Endothelial cell of umbilical vein (primary cell): ENCODE measurements at regions not wholly inside any gene's neighbourhood (a gene's known extent, or its start where the extent isn't known, plus 50 kb on each side); places are given as distances from the start of the nearest gene placed in this dataset.

Source experiments
- BruUV-seq: library from RNA; stranded (reverse); fragments of 400-500 nt; replicated peaks from 2 replicates; lab custom pipeline; 2021; lab: Mats Ljungman, UMichigan
- CTCF ChIA-PET: fragments of 300-600, 350-600 bp; sonication (Branson Sonifier 250); formaldehyde crosslinking; loops from one replicate; lab custom pipeline; 2021; ENCODE audit warnings: antibody characterized with exemption, inconsistent platforms; lab: Charles Lee
- POLR2A ChIA-PET: fragments of 300-600, 350-600 bp; sonication (Branson Sonifier 250); formaldehyde crosslinking; loops from one replicate; lab custom pipeline; 2021; ENCODE audit warnings: antibody characterized with exemption, inconsistent platforms; lab: Charles Lee
- DNase-seq: peaks from one replicate; pipeline ENCODE4 v3.0.0-alpha.2; 2011; ENCODE audit warnings: low read depth, low spot score
- FAIRE-seq: peaks from 2 replicates; lab custom pipeline; 2011; peaks lifted over from hg19 to GRCh38; lab: Jason Lieb, UNC
- H2AFZ ChIP-seq: 2 replicates; pipeline ENCODE4 v1.6.0; 2012; ENCODE audit warnings: low read depth, low read length, control low read depth, inconsistent platforms
- H3K27ac ChIP-seq: 2 replicates; pipeline ENCODE4 v1.5.1; 2011; ENCODE audit warnings: low read depth, mild to moderate bottlenecking, control low read depth, low read length, moderate library complexity; ENCODE audit not compliant: insufficient read depth
- H3K27me3 ChIP-seq, 2 experiments: 2 replicates each; pipeline versions ENCODE4 v1.6.0 to v1.6.1; 2011; ENCODE audit warnings: low read length in 2 of 2, mixed read lengths in 1 of 2; ENCODE audit not compliant: control insufficient read depth in 2 of 2, insufficient read depth in 2 of 2
- H3K36me3 ChIP-seq, 2 experiments: 2 replicates in 1 of 2; 3 replicates in 1 of 2; pipeline ENCODE4 v1.5.1; 2011; ENCODE audit warnings: low read length in 2 of 2, mild to moderate bottlenecking in 1 of 2, moderate library complexity in 1 of 2; ENCODE audit not compliant: control insufficient read depth in 2 of 2, insufficient read depth in 2 of 2; ENCODE audit errors: extremely low read depth in 1 of 2
- H3K4me1 ChIP-seq: 3 replicates; pipeline ENCODE4 v1.5.1; 2011; ENCODE audit warnings: mild to moderate bottlenecking, low read length; ENCODE audit not compliant: control insufficient read depth, insufficient read depth; ENCODE audit errors: extremely low read depth
- H3K4me2 ChIP-seq: 2 replicates; pipeline ENCODE4 v1.6.1; 2011; ENCODE audit warnings: low read length, control low read depth, mixed read lengths; ENCODE audit not compliant: insufficient read depth
- H3K4me3 ChIP-seq, 3 experiments: fragments of 200-600 bp in 1 of 3; sonication (generic), shearing (Covaris generic) in 1 of 3; replicated peaks in 1 of 3; 2 replicates each; pipeline ENCODE4 v1.5.1; 2011 to 2016; ENCODE audit warnings: control low read depth in 3 of 3, low read length in 3 of 3, mild to moderate bottlenecking in 2 of 3, inconsistent platforms in 1 of 3, low read depth in 1 of 3, moderate library complexity in 1 of 3; ENCODE audit not compliant: insufficient read depth in 1 of 3
- H3K79me2 ChIP-seq: 2 replicates; pipeline ENCODE4 v1.6.0; 2012; ENCODE audit warnings: low read length, inconsistent platforms; ENCODE audit not compliant: control insufficient read depth, insufficient read depth
- H3K9ac ChIP-seq: replicated peaks from 2 replicates; pipeline ENCODE3; 2011; ENCODE audit warnings: low read length, control low read depth; ENCODE audit not compliant: insufficient read depth; ENCODE audit errors: extremely low read depth
- H3K9me1 ChIP-seq: replicated peaks from 3 replicates; pipeline ENCODE4 v1.6.0; 2011; ENCODE audit warnings: mild to moderate bottlenecking, low read length; ENCODE audit not compliant: control insufficient read depth, insufficient read depth; ENCODE audit errors: extremely low read depth
- H3K9me3 ChIP-seq: replicated peaks from 2 replicates; pipeline ENCODE4 v1.5.1; 2012; ENCODE audit warnings: low read length, inconsistent platforms; ENCODE audit not compliant: control insufficient read depth, insufficient read depth
- H4K20me1 ChIP-seq: replicated peaks from 2 replicates; pipeline ENCODE3; 2011; ENCODE audit warnings: mild to moderate bottlenecking, low read length; ENCODE audit not compliant: control insufficient read depth, insufficient read depth; ENCODE audit errors: extremely low read depth
- EZH2 ChIP-seq: IDR thresholded peaks from 2 replicates; pipeline ENCODE4 v1.6.1; 2012; ENCODE audit warnings: borderline replicate concordance, low read depth, mild to moderate bottlenecking, moderate library complexity, low read length, inconsistent platforms; ENCODE audit not compliant: severe bottlenecking
- FOS ChIP-seq: IDR thresholded peaks from 2 replicates; pipeline ENCODE4 v1.6.1; 2011; ENCODE audit warnings: mild to moderate bottlenecking, low read length, moderate library complexity, borderline replicate concordance; ENCODE audit not compliant: insufficient read depth
- GATA2 ChIP-seq: IDR thresholded peaks from 2 replicates; pipeline ENCODE4 v1.7.0; 2011; ENCODE audit warnings: low read depth, mild to moderate bottlenecking, moderate library complexity, mixed read lengths, low read length; ENCODE audit not compliant: insufficient read length, insufficient read depth
- JUN ChIP-seq: IDR thresholded peaks from 2 replicates; pipeline ENCODE4 v1.6.1; 2011; ENCODE audit warnings: borderline replicate concordance, low read depth; ENCODE audit not compliant: insufficient read length, insufficient read depth
- MYC ChIP-seq: IDR thresholded peaks from one replicate; pipeline ENCODE4 v1.6.1; 2011; ENCODE audit warnings: mild to moderate bottlenecking, low read depth, low read length
- POLR2A ChIP-seq: IDR thresholded peaks from 2 replicates; pipeline ENCODE4 v1.6.1; 2012; ENCODE audit warnings: low read depth, mild to moderate bottlenecking, control low read depth, low read length
- POLR2AphosphoS5 ChIP-seq: IDR thresholded peaks from 2 replicates; pipeline ENCODE4 v1.6.1; 2012; ENCODE audit warnings: low read depth, mild to moderate bottlenecking, control low read depth, low read length, moderate library complexity; ENCODE audit not compliant: insufficient read depth
- dilution Hi-C: fragments of 300-500 bp; cut with MboI; formaldehyde crosslinking; loops from one replicate; pipeline ENCODE4 v1.15.0; 2019; ENCODE audit warnings: low sequenced_read_pairs; ENCODE audit not compliant: extremely low pct_ligation_motif_present
- intact Hi-C: fragments of 100-400 bp; cut with micrococcal nuclease; formaldehyde crosslinking; loops from one replicate; pipeline ENCODE4 v1.10.0; 2022
- TF ChIP-seq, protein P1 (sequence below): IDR thresholded peaks from 2 replicates; pipeline ENCODE4 v1.6.1; 2011; ENCODE audit not compliant: insufficient read depth, insufficient read length
- TF ChIP-seq, protein P2 (sequence below), 2 donors: IDR thresholded peaks; 1 replicate in 1 of 2; 2 replicates in 1 of 2; pipeline ENCODE4 v1.5.1; 2011; ENCODE audit warnings: low read length in 2 of 2, mild to moderate bottlenecking in 2 of 2, moderate library complexity in 2 of 2, control low read depth in 1 of 2, inconsistent platforms in 1 of 2, low read depth in 1 of 2; ENCODE audit not compliant: insufficient read depth in 1 of 2; ENCODE audit errors: extremely low read depth in 1 of 2

DNA sequence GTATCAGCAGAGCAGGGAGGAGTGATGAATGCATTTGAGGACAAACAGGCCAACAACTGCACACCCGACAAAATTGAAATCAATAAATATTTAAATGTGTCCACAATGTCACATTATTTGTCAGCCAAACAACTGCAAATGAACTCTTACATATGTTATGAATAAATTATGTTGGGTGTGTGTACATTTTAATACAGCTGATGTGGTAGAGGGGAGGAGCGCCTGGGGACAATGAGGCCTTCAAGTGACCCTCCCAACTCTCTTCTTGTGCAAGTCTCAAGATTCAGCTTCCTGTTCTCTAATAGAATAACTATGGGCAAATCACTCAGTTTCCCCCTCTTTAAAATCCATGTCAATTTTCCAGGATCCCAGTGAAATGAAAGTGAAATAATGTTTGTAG lies 303.2 kb downstream of the TSHZ3 start:
- Histone ChIP-seq H3K9ac (no peak overlapping the region), H3K4me2 (no peak overlapping the region), H3K36me3 (no peaks in the 10 kb centered on the region), H3K9me1 (no peaks in the 10 kb centered on the region), H4K20me1 (no peaks in the 10 kb centered on the region), H3K79me2 (no peaks in the 10 kb centered on the region), H3K4me1 (no peaks in the 10 kb centered on the region), H3K4me3 (no peak overlapping the region), H3K9me3 (no peaks in the 10 kb centered on the region), H3K27me3 (no peaks in the 10 kb centered on the region), H3K27ac (no peak overlapping the region), H2AFZ (no peak overlapping the region)
- ChIA-PET CTCF (no interaction called here), POLR2A (no interaction called here)
- no TSS peak for BruUV-seq
- intact Hi-C loops (no loop called here), dilution Hi-C loops (no loop called here)
- TF ChIP-seq, protein P1, sequence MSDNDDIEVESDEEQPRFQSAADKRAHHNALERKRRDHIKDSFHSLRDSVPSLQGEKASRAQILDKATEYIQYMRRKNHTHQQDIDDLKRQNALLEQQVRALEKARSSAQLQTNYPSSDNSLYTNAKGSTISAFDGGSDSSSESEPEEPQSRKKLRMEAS = no peak
- no peak for TF ChIP-seq EZH2
- no peak for TF ChIP-seq MYC
- TF ChIP-seq FOS = no peak
- no peak for TF ChIP-seq POLR2A
- TF ChIP-seq, protein P2, sequence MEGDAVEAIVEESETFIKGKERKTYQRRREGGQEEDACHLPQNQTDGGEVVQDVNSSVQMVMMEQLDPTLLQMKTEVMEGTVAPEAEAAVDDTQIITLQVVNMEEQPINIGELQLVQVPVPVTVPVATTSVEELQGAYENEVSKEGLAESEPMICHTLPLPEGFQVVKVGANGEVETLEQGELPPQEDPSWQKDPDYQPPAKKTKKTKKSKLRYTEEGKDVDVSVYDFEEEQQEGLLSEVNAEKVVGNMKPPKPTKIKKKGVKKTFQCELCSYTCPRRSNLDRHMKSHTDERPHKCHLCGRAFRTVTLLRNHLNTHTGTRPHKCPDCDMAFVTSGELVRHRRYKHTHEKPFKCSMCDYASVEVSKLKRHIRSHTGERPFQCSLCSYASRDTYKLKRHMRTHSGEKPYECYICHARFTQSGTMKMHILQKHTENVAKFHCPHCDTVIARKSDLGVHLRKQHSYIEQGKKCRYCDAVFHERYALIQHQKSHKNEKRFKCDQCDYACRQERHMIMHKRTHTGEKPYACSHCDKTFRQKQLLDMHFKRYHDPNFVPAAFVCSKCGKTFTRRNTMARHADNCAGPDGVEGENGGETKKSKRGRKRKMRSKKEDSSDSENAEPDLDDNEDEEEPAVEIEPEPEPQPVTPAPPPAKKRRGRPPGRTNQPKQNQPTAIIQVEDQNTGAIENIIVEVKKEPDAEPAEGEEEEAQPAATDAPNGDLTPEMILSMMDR (IDR thresholded peaks at IDR 0.05; ENCODE audit: extremely low read depth in 1 of 2, insufficient read depth in 1 of 2, low read depth in 1 of 2, low read length in 2 of 2) = no peak
- no peak for TF ChIP-seq GATA2
- no peak for TF ChIP-seq POLR2AphosphoS5
- no peak for TF ChIP-seq JUN
- no peak for FAIRE-seq
- DNase-seq = no peak
